Erythroblast (primary cell): ENCODE measurements at regions not wholly inside any gene's neighbourhood (a gene's known extent, or its start where the extent isn't known, plus 50 kb on each side); places are given as distances from the start of the nearest gene placed in this dataset.

Experiments
- DNase-seq, 2 experiments: peaks; one replicate each; lab custom pipeline; 2025; lab: John Stamatoyannopoulos, UW
- GATA1 ChIP-seq: IDR thresholded peaks from 2 replicates; pipeline ENCODE4 v1.6.1; 2011; ENCODE audit warnings: low read depth, mild to moderate bottlenecking, control low read depth, low read length, moderate library complexity
- POLR2A ChIP-seq: IDR thresholded peaks from 2 replicates; pipeline ENCODE4 v1.6.1; 2011; ENCODE audit warnings: mild to moderate bottlenecking, low read length

GRCh38 chr2:147554521-147555107 lies 290.2 kb upstream of the ACVR2A start:
- DNase-seq, result no peak
- TF ChIP-seq POLR2A (no peak), GATA1 (no peak)

DNA sequence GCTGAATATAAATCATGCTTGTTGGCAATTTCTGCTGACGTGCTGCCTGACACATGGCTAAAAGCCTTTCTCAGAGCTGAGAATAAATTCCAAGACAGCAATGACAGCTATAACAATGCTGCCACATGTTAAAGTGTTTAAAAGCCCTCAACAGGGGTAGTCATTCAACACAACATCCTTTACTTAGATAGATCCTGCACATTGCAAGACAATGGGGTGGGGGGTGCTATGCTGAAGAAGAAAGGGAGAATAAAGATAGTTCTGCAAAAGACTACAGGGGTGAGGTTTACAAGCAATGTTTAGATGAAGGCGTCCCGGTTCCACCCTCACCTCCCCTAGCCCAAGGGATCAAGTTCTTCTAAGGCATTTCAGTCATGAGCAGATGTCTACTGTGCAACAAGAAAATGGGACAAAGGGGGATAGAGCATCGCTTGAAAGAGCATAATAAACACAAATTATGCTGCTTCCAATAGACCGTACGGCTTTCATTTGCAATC lies 291.0 kb upstream of the ACVR2A start:
- DNase-seq, result no peak

GRCh38 chr2:147550995-147551731 lies 293.7 kb upstream of the ACVR2A start:
- DNase-seq, result no peak
- TF ChIP-seq GATA1 (no peak), POLR2A (no peak)

More for the DNA sequence above, 291.0 kb upstream of the ACVR2A start:
- TF ChIP-seq GATA1 (no peak), POLR2A (no peak)

DNA sequence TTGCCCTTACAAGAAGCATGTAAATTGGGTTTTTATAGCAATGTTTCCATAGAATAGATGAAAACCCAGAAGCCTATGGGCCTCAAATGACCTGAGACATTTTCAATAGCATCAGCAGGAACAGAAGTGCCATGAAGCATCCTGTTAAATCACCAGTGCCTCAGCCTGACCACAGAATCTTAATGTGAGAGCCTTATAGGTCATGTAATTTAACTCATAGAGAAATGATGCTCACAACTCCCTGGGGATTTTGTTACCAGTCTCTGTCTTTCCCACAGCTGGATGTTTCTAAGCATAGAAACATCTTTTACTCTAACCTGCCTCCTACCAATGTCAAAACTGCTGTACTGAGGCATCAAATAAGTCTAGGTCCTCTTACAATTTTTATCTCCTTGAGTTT lies 295.8 kb upstream of the ACVR2A start:
- no peak for TF ChIP-seq POLR2A
- no peak for TF ChIP-seq GATA1
- DNase-seq, result no peak

DNA sequence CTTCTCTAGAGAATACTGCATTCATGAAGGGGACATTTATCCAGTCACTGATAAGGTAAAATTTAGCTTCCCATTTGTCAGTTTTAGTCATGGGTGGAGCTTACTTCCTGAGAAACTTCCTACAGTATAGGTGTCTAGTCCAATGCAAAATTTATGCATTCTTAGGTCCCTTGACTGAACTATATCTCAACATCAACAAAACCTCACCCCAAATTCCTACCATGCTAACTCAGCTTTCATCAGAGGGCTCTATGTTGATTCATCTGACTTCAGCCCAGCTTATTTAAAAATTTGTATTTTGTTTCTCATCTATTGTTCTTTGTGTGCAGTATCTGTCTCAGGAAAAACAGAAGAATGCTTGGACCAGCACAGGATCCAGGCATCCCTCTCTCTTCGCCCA lies 296.4 kb upstream of the ACVR2A start:
- TF ChIP-seq POLR2A (no peak), GATA1 (no peak)

DNA sequence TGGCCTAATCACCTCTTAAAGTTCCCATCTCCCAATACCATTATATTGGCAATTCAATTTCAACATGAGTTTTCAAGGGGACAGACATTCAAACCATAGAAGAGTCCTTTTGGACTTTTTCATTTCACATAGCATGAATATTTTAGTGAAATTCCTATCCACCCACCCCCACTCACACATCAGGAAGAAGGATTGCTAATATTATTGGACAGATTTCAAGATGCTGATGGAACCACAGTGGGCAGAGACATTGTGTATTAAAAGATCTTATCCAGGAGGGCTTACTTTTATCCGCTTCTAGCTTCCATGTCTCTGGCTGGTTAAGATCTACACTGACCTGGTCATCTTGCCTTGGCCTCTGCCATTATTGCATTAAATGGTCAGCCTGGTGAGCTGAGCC lies 297.4 kb upstream of the ACVR2A start:
- TF ChIP-seq GATA1 (no peak), POLR2A (no peak)
- DNase-seq, result no peak

More for the DNA sequence above, 296.4 kb upstream of the ACVR2A start:
- DNase-seq, result no peak

DNA sequence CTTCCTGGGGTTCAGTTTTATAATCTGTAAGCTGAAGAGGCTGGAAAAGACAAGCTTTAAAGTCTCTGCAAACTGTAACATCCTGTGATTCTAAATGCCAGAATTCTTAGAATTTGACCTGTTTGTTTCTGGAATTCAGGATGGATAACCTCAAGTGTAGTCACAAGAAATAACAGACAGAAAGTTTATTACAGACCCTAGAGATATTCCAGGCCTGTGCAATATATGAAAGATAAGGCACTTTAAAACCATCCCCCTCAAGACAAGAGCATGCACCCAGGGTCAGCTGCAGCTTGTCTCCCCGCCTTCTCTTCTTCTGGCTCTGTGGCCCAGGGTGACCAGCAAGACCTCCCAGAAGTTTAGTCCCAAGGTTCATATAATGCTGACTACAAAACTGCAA lies 298.7 kb upstream of the ACVR2A start:
- DNase-seq, result no peak
- TF ChIP-seq GATA1 (no peak), POLR2A (no peak)

GRCh38 chr2:147543056-147543455 lies 301.8 kb upstream of the ACVR2A start:
- DNase-seq, result no peak
- TF ChIP-seq GATA1, result no peak
- TF ChIP-seq POLR2A, result no peak

GRCh38 chr2:147542351-147542750 lies 302.5 kb upstream of the ACVR2A start:
- TF ChIP-seq GATA1 (no peak), POLR2A (no peak)
- no peak for DNase-seq

- DNase-seq, result no peak
- TF ChIP-seq POLR2A, result no peak
- TF ChIP-seq GATA1, result no peak
These were observed 303.5 kb upstream of the ACVR2A start for GRCh38 chr2:147541314-147541713.

- no peak for TF ChIP-seq GATA1
- TF ChIP-seq POLR2A, result no peak
- no peak for DNase-seq
These were observed 306.0 kb upstream of the ACVR2A start for GRCh38 chr2:147538821-147539220.

DNA sequence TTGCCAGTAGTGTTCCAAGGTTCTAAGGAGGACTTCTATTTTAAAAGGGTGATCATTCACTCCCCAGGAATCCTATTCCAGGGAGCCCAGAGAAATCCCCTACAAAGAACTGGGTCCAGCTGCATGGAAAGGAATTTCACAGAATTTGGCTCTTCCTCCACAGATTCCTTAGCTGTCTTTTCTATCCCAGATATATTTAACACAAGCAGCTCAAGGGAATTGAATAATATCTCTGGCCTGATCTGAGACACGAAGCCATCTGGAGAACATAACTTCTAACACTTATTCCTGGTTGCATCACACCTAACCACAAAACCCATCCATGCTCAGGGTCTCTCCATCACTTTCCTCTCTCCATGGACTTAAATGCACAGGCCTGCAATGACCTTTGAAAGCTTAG lies 306.7 kb upstream of the ACVR2A start:
- no peak for DNase-seq
- TF ChIP-seq GATA1, result no peak
- no peak for TF ChIP-seq POLR2A

- no peak for DNase-seq
- TF ChIP-seq POLR2A (no peak), GATA1 (no peak)
These were observed 313.6 kb upstream of the ACVR2A start for GRCh38 chr2:147531269-147531668.

GRCh38 chr2:147530033-147530432 lies 314.8 kb upstream of the ACVR2A start:
- TF ChIP-seq GATA1, result no peak
- no peak for TF ChIP-seq POLR2A
- no peak for DNase-seq

- no peak for DNase-seq
- no peak for TF ChIP-seq GATA1
- no peak for TF ChIP-seq POLR2A
These were observed 318.9 kb upstream of the ACVR2A start for GRCh38 chr2:147525819-147526489.
